Lung (tissue), 11 donors: ENCODE measurements at regions not wholly inside any gene's neighbourhood (a gene's known extent, or its start where the extent isn't known, plus 50 kb on each side); places are given as distances from the start of the nearest gene placed in this dataset.
"Not testable (repeated sequence)": the region's sequence is repeated elsewhere in the genome, so short reads cannot be mapped to it uniquely, and the experiment has no call there.

ENCODE experiments used
- ATAC-seq: fragments of 200-7000 bp; cut with Tn5 transposase; one replicate; pipeline ENCODE4 v1.9.1; 2020; ENCODE audit warnings: moderate number of reproducible peaks; ENCODE audit not compliant: insufficient read depth, low FRiP score
- DNase-seq, 3 donors: peaks; one replicate each; pipeline ENCODE4 v3.0.0-alpha.2; 2013 to 2017
- H3K27ac ChIP-seq, 2 donors: one replicate each; pipeline ENCODE4 v1.5.1; 2013; ENCODE audit warnings: mild to moderate bottlenecking in 2 of 2, moderate library complexity in 2 of 2, control low read depth in 1 of 2, inconsistent platforms in 1 of 2, low read depth in 1 of 2, low read length in 1 of 2
- H3K27me3 ChIP-seq, 3 donors: one replicate each; pipeline ENCODE4 v1.5.1; 2013; ENCODE audit warnings: low read length in 2 of 3; ENCODE audit not compliant: control insufficient read depth in 3 of 3, insufficient read depth in 3 of 3
- H3K36me3 ChIP-seq, 4 donors: one replicate each; pipeline ENCODE4 v1.5.1; 2013; ENCODE audit warnings: low read length in 4 of 4, mild to moderate bottlenecking in 1 of 4, moderate library complexity in 1 of 4; ENCODE audit not compliant: control insufficient read depth in 4 of 4, insufficient read depth in 4 of 4
- H3K4me1 ChIP-seq, 5 donors: one replicate each; pipeline ENCODE4 v1.5.1; 2013; ENCODE audit warnings: low read length in 5 of 5, mild to moderate bottlenecking in 2 of 5, moderate library complexity in 1 of 5; ENCODE audit not compliant: control insufficient read depth in 5 of 5, insufficient read depth in 5 of 5
- H3K4me3 ChIP-seq: one replicate; pipeline ENCODE4 v1.5.1; 2013; ENCODE audit warnings: mild to moderate bottlenecking, control low read depth, moderate library complexity
- H3K9ac ChIP-seq, 2 donors: one replicate each; pipeline ENCODE4 v1.5.1; 2013; ENCODE audit warnings: low read length in 2 of 2, control low read depth in 1 of 2; ENCODE audit not compliant: insufficient read depth in 1 of 2
- H3K9me3 ChIP-seq, 4 donors: one replicate each; pipeline ENCODE4 v1.5.1; 2013; ENCODE audit warnings: low read length in 3 of 4, mild to moderate bottlenecking in 1 of 4, moderate library complexity in 1 of 4; ENCODE audit not compliant: control insufficient read depth in 4 of 4, insufficient read depth in 3 of 4
- WGBS, 2 donors: extraction: QIAGEN DNeasy Blood & Tissue Kit; methylation state at CpG; one replicate each; pipeline ENCODE4 v1.1.7; 2013; 5-methylcytosine and 5-hydroxymethylcytosine counted together
- TF ChIP-seq, protein P1 (sequence below): IDR thresholded peaks from 2 replicates; pipeline ENCODE4 v1.5.1; 2012; ENCODE audit warnings: mild to moderate bottlenecking; ENCODE audit errors: control extremely low read depth, extremely low read depth
- donor health status: control.
- donor health status: control.
- donor health status: Bipolar disorder and iron deficiency.
- donor health status: healthy.
- donor health status: DM: yes; HTN: yes; CAD: no.

DNA sequence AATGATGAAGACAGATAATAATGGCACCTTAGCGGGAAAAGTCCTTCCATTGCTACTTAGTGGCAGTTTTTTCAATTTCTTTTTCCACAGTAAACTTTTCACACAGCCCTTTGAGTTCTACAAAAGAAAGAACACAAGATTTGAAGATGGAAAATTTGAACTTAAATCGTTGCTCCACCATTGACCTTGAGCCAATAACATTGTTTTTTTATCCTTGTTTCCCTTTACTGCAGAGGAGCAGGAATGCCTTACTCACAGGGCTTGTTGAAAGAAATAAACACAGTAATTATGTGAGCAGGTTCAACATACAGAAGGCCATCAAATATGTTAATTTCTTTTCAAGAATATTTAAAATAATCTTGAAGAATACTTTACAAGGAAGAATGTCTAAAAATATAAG, 181.5 kb upstream of the KRR1 start:
- no peak overlapping the region for H3K4me3 ChIP-seq
- H3K27ac ChIP-seq = no peak overlapping the region
- TF ChIP-seq, protein P1, sequence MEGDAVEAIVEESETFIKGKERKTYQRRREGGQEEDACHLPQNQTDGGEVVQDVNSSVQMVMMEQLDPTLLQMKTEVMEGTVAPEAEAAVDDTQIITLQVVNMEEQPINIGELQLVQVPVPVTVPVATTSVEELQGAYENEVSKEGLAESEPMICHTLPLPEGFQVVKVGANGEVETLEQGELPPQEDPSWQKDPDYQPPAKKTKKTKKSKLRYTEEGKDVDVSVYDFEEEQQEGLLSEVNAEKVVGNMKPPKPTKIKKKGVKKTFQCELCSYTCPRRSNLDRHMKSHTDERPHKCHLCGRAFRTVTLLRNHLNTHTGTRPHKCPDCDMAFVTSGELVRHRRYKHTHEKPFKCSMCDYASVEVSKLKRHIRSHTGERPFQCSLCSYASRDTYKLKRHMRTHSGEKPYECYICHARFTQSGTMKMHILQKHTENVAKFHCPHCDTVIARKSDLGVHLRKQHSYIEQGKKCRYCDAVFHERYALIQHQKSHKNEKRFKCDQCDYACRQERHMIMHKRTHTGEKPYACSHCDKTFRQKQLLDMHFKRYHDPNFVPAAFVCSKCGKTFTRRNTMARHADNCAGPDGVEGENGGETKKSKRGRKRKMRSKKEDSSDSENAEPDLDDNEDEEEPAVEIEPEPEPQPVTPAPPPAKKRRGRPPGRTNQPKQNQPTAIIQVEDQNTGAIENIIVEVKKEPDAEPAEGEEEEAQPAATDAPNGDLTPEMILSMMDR = no peak
- no peaks in the 10 kb centered on the region for H3K36me3 ChIP-seq
- no peaks in the 10 kb centered on the region for H3K9me3 ChIP-seq
- 63 to 74% methylated on average over 2 of the region's 2 CpGs for WGBS, 2 donors
- no peaks in the 10 kb centered on the region for H3K27me3 ChIP-seq
- H3K9ac ChIP-seq = no peak overlapping the region
- DNase-seq (no peak), ATAC-seq (no peak)
- no peaks in the 10 kb centered on the region for H3K4me1 ChIP-seq

DNA sequence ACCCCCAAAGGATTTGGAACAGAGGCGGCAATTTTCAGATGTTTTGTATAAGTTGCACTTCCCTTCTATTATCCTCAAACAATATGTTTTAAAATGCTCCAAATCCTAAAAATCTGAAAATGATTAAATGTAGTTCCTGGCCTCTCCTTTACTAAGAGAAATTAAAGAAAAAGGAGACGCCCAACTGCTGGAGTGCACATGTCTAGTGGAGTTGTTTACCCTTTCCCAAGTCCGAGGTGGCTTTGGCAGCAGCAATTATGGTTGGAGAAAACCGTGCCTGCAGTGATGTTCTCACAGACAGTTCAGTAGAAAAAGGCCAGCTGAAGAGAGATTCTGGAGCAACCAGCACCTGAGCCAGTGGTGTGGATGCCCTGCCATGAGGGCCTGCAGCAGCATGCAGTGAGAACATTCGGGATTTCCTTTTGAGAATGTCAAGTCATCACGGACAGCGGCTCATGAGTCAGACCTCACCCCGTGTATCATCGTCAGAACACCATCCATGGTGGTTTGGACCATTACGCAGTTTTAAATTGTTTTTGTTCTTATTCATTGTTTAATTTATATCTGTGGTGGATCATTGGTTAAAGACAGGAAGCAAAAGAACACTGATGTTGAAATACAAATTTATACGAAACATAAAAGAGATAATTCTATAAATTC, 179.0 kb upstream of the KRR1 start:
- no peaks in the 10 kb centered on the region for H3K27me3 ChIP-seq
- ATAC-seq = no peak
- H3K27ac ChIP-seq = no peak overlapping the region
- no peak for DNase-seq
- H3K4me1 ChIP-seq = no peaks in the 10 kb centered on the region
- TF ChIP-seq, protein P1 = no peak
- H3K9me3 ChIP-seq = no peaks in the 10 kb centered on the region
- no peak overlapping the region for H3K9ac ChIP-seq
- H3K4me3 ChIP-seq = no peak overlapping the region
- 77 to 82% methylated on average over 11 of the region's 11 CpGs for whole genome bisulfite sequencing, 2 donors
- H3K36me3 ChIP-seq = no peaks in the 10 kb centered on the region

DNA sequence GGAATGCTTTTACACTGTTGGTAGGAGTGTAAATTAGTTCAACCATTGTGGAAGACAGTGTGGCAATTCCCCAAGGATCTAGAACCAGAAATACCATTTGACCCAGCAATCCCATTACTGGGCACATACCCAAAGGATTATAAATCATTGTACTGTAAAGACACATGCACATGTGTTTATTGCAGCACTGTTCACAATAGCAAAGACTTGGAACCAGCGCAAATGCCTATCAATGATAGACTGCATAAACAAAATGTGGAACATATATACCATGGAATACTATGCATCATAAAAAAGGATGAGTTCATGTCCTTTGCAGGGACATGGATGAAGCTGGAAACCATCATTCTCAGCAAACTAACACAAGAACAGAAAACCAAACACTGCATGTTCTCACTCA, 174.8 kb upstream of the KRR1 start:
- H3K27ac ChIP-seq, H3K9ac ChIP-seq, H3K4me3 ChIP-seq, DNase-seq, H3K27me3 ChIP-seq, H3K9me3 ChIP-seq, H3K4me1 ChIP-seq, H3K36me3 ChIP-seq, ATAC-seq: not testable (repeated sequence)
- WGBS, 2 donors = 91 to 92% methylated on average over 1 of the region's 1 CpG

DNA sequence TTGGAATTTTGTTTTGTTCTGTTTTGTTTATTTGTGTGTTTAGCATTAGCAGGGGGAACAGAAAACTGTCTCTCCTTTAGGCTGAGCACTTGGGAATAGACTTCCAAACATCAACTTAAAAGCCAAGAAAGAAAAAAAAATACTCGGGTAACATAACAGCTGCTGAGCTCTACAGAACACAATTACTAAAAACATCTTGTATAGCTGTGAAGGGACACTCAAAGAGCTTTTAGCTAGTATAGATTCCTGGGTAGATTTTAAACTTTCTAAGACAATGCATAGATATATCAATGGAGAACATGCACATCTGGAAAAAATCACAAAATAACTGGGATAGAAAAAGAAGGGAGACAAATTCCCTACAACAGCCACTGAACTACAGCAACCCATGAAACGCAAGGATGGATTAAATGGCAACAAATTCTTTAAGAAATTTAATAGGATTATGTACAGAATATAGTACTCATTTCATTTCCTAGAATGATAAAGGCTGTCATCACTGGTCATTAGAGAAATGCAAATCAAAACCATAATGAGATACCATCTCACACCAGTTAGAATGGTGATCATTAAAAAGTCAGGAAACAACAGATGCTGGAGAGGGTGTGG, 174.3 kb upstream of the KRR1 start:
- H3K4me3 ChIP-seq = no peak overlapping the region
- no peaks in the 10 kb centered on the region for H3K4me1 ChIP-seq
- H3K9ac ChIP-seq = no peak overlapping the region
- no peak for ATAC-seq
- no peaks in the 10 kb centered on the region for H3K27me3 ChIP-seq
- 75 to 81% methylated on average over 2 of the region's 2 CpGs for WGBS, 2 donors
- no peak overlapping the region for H3K27ac ChIP-seq
- no peak for DNase-seq
- TF ChIP-seq, protein P1 = no peak
- no peaks in the 10 kb centered on the region for H3K9me3 ChIP-seq
- no peaks in the 10 kb centered on the region for H3K36me3 ChIP-seq
